ENCODE measurements at regions not wholly inside any gene's neighbourhood (a gene's known extent, or its start where the extent isn't known, plus 50 kb on each side); places are given as distances from the start of the nearest gene placed in this dataset.

DNA sequence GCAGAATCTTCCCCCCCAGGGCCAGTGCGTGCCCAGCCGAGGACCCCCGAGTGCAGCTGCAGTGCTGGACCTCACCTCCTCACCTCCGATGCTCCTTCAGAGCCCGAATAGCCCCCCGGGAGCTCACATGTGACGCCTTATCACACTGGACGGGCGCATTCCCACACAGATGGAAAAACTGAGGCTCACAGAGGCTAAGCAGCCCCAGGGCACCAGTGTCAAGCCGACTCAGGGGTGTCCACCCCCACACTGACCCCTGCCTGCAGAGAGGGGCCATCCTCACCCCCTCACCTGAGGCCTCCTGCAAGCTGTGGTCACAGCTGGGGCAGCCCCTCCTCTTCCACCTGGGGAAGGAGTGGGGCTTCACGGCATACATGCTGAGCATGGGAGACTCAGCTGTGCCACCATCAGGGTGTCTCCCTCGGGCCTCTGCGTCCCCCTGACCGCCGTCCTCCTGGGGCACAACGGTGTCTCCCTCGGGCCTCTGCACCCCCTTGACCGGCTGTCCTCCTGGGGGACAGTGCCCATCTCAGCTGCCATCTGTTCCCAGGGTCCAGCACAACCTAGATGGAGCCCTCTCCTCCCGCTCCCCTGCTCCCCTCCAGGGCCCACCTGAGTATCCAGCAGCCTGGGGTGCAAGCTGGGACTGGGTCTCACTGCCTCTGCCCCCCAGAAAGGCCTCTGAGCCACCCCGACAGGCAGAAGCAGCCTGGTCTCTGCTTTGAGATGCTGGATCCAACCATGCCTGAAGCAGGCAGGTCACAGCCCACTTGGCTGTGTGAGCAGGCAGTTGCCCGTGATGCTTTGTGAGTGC lies 85.3 kb upstream of the NKX1-1 start:
- DNase-seq: no peak
- no peak for ATAC-seq
- intact Hi-C loops (cut with micrococcal nuclease): no loop called here

DNA sequence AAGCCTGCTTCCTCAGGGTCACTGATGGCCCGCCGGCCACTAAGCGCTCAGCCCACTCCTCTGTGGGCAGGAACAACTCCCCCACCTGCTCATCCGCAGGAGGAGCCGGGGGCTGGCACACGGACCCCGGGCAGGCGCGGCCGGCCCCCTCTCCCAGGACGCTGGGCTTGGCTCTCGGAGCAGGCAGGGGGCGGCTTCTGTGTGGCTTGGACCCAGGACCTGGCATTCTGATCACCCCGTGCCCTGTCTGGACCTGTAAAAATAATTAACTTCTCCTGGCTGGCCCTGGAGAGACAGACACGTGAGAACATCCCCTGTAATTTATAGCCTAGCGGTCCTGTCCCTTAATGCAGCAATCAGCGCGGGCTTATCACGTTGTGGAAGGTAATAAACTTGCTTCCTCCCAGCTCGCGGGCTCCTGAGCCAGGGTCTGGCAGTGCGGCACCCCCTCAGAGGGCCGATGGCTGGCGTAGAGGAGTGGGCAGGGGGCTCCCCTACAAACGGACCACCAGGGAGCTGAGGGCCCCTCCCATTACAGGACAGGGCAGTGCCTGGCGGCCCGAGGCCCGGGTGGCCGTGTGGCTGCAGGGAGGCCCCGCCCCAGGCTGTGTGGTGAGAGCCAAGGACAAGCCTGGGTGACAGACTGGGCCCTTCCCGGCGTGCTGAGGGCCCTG lies 84.5 kb upstream of the NKX1-1 start:
- DNase-seq (peak; percentile 10), ATAC-seq (no peak)
- intact Hi-C loops (cut with micrococcal nuclease): no loop called here

DNA sequence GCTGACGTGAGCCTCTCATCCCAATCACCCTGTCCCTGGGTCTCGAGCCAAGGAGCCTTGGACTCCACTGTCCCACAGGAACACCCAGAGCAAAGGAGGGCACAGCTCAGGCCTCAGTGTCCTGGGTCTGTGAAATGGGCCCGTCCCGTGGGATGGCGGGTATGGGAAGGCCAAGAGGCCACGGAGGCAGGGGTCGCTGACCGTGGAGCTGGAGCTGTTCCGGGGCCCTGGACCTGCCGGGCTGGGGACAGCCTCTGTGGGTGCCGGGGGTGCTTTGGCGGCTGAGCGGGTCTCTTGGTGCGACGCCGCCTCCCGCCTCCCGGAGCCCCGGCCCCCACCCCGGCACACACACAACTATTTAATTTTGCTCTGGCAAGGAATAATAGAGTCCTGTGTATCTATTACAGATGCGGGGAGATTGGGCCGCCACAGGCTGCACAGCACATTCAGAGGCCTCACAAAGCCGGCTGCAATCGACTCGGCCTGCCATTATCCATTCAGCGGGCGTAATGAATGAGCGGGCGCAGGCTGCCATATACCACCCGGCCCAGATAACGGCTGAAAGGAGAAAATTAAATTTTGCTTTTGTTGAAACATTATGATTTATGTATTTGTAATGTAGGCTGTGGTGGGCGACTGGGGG lies 83.9 kb upstream of the NKX1-1 start:
- intact Hi-C loops (cut with micrococcal nuclease): no loop called here
- peak; percentile 15 for DNase-seq

DNA sequence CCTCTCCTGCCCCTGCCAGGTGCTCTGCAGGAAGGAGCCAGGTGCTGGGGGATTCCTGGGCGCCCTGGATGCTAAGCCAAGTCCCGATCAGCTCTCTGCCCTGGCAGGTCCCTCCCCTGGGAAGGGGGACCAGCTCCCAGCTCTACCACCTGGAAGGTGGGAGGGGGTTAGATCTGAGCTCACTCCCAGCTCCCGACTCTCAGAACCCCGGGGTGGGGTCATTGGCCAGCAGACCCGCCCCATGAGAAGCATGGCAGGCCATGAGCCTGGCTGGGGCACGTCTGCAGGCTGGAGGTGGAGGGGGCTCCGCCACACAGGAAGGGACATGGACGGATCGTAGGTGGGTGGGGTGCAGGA lies 83.4 kb upstream of the NKX1-1 start:
- peak; percentile 5 for DNase-seq
- intact Hi-C loops (cut with micrococcal nuclease): no loop called here

More for the DNA sequence above, 83.9 kb upstream of the NKX1-1 start:
- no peak for ATAC-seq

DNA sequence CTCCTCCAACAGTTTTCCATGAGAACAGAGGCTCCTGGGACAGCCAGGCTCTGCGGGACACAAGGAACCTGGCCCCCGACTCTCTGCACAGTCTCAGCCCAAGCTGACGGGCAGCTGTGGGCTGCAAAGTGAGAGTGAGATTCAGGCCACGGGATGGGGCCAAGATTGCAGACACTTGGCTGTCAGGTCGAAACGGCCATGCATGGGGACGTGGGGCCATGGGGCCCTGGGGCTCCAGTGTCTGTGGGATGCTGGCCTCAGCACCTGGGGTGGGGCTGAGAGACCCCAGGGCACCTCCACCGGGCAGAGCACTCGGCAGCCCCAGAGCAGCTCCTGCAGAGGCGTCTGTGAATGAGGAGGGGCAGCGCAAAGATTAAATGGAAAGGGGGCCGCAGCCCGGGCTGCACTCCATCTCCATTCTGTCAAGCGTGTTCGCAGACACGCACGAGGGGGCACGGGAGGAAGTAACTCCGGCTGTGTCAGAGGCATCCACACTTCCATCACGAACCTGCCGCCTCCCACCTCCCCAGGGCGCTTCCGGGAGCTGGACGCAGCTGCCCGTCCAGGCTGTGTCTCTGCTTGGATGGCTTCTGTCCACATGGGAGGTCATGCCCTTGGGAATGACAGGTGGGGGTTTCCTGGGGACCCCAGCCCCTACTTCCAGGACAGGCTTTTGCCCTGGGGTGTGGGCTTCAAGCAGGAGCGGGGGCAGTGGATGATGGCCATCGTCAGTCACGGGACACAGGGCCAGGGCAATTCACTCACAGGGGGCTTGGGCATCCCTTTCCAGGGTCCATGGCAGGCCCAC lies 82.8 kb upstream of the NKX1-1 start:
- peak; percentile 9 for DNase-seq
- intact Hi-C loops (cut with micrococcal nuclease): no loop called here
- ATAC-seq: no peak

More for the DNA sequence above, 83.4 kb upstream of the NKX1-1 start:
- ATAC-seq: no peak

DNA sequence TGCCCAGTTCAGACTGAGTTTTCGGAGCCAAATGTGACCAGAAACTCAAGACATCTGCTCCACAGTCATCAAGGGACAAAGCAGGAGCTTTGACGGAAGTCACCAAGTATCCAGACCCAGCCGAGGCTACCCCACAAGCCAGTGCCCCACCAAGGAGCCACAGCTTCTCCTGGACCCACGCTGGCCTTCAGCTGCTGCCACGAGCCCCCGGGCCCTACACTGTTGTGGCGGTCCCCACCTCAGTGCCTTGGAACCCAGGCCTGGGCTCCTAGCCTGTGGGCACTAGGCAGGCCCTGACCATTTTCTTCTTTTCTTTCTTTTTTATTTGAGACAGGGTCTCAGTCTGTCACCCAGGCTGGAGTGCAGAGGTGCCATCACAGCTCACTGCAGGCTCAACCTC lies 82.1 kb upstream of the NKX1-1 start:
- intact Hi-C loops (cut with micrococcal nuclease): no loop called here
- no peak for ATAC-seq
- DNase-seq: peak; percentile 8

DNA sequence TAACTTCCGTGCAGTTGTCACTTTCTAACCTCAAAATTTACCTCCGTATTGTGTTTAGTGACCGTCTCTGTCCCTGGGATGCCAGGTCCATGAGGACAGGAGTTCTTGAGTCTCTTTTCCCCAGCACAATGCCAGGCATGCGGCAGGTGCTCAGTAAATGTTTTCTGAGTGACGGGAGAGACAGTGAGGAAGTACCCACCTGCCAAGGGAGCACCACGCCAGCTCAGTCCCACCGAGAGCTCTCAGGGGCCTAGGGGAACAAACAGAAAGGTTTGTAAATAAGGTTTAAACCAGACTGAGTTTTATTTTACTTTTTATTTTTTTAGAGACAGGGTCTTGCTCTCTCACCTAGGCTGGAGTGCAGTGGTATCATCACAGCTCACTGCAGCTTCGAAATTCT lies 81.5 kb upstream of the NKX1-1 start:
- no peak for DNase-seq
- intact Hi-C loops (cut with micrococcal nuclease): no loop called here
- ATAC-seq: no peak

DNA sequence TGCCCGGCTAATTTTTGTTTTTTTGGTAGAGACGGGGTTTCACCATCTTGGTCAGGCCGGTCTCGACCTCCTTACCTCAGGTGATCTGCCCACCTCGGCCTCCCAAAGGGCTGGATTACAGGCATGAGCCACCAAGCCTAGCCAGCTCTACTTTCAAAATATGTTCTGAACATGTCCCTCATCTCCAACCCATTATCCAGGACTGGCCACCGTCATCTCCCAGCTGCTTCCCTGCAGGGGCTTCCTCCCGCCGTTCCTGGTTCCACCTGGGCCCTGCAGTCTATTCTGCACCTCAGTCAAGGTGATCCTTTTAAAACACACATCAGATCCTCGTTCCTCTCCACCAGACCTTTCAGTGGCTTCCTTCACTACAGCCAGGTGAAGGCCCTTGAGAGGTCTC lies 80.9 kb upstream of the NKX1-1 start:
- ATAC-seq: no peak
- intact Hi-C loops (cut with micrococcal nuclease): no loop called here
- no peak for DNase-seq

DNA sequence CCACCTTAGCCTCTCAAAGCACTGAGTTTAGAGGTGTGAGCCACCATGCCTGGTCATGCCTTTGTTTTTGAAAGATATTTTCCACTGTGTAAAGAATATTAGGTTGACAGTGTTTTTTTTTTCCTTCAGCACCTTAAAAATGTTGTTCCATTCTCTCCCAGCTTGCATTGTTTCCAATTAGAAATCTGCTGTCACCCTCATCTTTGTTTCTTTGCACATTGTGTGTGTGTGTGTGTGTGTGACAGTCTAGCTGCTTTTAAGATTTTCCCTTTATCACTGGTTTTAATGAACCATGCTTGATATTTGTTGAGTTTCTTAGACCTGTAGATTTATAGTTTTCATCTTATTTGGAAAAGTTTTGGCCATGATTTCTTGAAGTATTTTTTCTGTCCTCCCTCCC lies 79.0 kb upstream of the NKX1-1 start:
- DNase-seq: no peak
- intact Hi-C loops (cut with micrococcal nuclease): no loop called here
- ATAC-seq: no peak

DNA sequence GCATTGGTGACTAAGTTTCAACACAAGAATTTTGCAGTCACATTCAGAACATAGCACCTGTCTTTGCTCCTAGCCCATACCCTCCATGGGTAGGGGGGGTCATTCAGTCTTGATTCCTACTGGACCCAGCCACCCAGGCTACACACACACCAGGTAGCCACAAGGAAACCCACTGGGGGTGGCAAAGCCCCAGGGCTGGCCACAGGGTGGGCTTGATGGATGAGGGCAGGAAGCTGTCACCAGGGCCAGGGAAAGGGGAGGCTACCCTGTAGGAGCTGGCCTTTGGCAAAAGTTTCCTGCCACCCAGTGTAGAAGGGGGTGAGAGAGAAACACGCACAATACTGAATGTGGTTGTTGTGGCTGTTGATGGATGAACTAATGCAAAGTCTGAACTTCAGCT lies 74.5 kb upstream of the NKX1-1 start:
- DNase-seq (no peak), ATAC-seq (no peak)
- intact Hi-C loops (cut with micrococcal nuclease): no loop called here

DNA sequence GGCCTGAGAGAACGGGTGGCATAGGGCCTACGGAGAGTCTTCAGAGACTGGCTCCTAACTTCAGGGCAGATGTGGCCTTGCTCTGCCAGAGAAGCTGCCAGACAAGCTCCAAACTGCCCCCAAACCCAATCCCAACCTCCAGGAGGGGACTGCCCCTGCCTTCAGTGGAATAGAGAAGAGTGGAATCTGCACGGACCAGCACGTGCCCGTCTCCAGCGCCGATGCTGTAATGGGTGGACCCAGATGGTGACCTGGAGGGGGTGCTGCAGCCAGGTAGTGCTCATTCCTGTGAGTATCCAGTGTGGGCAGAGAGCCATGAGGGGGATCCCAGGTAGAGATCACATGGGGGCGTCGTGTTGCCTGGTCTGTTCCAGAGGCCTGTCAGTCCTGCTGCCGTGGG lies 73.2 kb upstream of the NKX1-1 start:
- DNase-seq: peak; percentile 12

DNA sequence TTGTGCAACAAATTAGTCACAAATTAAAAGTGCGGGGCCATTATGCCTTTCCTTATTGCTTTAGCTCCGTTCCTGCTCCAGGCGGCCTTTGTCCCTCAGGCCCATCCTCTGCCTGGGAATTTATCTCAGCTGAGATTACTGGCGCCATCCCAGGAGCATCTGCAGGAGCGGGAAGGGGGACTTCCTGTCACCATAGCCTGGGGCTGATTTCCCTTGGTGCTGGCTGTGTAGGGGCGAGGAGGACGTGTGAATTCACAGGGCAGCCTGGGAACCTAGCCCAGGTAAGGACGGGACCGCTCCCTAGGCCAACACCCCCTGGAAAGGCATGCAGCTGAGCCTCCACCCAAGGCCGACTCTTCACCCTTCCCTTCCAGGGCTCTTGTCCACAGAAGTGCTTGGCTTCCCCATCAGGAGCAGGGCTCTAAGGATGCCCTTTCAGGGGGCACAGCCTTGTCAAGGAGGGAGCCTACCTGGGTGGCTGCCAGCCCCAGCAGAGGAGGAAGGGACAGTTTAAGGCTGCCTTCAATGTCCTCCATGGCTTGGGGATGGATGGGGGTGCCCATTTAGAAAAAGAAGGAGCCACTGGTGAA lies 72.6 kb upstream of the NKX1-1 start:
- intact Hi-C loops (cut with micrococcal nuclease): no loop called here
- peak; percentile 10 for DNase-seq
- ATAC-seq: no peak

More for the DNA sequence above, 73.2 kb upstream of the NKX1-1 start:
- intact Hi-C loops (cut with micrococcal nuclease): no loop called here
- no peak for ATAC-seq

DNA sequence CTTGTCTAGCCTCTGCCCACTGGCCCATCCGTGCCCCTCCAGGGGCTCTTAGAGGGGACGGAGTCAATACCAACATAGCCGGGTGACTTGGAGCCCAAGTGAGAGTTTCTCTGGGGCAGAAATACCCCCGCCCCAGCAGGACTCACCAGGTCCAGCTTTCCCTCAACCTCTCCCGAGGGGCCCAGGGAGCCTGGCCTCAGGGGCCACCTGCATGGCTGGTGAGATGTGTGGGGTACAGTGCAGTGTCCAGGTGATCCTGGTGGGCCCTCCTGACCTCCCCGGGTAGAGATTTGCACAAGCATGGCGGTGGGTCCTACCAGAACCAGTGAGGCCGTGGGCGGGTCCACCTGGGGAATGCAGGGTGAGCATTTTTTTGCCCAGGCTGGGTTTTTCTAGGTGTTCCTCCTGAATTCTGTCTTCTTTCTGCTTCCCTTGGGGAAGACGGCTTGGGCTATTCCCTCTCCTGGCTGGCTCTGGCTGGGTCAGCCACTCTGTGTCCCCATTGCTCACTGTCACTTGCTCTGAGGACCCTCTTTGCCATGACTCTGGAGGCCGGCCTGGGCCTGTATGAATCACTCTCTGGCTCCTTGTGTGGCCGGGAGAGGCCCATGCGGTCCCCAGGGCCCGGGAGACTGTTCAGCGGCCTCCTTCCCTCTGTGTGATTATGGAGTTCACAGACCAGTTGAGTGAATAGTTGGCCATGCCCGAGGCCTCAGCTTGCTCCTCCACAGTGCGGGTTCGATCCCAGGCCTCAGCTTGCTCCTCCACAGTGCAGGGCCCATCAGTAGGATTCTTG lies 71.0 kb upstream of the NKX1-1 start:
- intact Hi-C loops (cut with micrococcal nuclease): no loop called here
- ATAC-seq (no peak), DNase-seq (peak; percentile 7)

DNA sequence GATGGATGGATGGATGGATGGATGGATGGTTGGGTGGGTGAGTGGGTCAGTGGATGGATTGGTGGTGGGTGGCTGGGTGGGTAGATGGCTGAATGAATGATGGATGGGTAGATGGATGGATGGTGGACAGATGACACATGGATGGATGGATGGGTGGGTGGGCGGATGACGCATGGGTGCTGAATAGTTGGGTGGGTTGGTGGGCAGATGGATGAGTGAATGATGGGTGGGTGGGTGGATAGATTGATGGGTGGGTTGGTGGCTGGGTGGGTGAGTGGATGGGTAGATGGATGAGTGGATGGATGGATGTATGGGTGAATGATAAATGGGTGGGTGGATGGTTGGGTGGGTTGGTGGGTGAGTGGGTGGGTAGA lies 69.9 kb upstream of the NKX1-1 start:
- intact Hi-C loops (cut with micrococcal nuclease): no loop called here

DNA sequence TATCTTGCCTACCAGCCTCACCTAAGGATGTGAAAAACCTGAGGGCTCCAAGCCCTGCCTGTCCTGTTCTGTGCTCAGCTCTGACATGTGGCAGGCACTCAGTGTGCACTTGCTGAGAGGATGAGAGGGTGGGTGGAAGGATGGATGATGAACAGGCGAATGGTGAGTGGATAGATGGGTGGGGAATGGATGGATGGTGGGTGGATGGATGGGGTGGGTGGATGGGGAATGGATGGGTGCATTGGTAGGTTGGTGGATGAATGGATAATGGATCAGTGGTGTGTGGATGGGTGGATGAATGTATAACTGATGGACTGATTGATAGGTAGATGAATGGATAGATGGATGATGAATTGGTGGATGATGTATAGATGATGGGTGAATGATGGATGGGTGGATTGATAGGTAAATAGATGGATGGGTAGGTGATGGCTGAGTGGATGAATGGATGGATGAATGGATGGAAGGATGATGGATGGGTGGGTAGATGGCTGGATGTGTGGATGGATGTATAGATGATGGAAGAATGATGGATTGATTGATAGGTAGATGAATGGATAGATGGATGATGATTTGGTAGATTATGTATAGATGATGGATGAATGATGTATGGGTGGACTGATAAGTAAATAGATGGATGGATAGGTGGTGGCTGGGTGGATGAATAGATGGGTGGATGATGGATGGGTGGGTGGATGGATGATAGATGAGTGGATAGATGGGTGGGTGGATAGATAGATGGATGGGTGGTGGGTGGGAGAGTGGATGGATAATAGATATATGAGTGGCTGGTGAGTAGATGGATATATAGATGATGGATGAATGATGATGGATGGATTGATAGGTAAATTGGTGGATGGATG lies 69.3 kb upstream of the NKX1-1 start:
- intact Hi-C loops (cut with micrococcal nuclease): no loop called here
- DNase-seq (no peak), ATAC-seq (no peak)

More for the DNA sequence above, 69.9 kb upstream of the NKX1-1 start:
- ATAC-seq: no peak
- no peak for DNase-seq

DNA sequence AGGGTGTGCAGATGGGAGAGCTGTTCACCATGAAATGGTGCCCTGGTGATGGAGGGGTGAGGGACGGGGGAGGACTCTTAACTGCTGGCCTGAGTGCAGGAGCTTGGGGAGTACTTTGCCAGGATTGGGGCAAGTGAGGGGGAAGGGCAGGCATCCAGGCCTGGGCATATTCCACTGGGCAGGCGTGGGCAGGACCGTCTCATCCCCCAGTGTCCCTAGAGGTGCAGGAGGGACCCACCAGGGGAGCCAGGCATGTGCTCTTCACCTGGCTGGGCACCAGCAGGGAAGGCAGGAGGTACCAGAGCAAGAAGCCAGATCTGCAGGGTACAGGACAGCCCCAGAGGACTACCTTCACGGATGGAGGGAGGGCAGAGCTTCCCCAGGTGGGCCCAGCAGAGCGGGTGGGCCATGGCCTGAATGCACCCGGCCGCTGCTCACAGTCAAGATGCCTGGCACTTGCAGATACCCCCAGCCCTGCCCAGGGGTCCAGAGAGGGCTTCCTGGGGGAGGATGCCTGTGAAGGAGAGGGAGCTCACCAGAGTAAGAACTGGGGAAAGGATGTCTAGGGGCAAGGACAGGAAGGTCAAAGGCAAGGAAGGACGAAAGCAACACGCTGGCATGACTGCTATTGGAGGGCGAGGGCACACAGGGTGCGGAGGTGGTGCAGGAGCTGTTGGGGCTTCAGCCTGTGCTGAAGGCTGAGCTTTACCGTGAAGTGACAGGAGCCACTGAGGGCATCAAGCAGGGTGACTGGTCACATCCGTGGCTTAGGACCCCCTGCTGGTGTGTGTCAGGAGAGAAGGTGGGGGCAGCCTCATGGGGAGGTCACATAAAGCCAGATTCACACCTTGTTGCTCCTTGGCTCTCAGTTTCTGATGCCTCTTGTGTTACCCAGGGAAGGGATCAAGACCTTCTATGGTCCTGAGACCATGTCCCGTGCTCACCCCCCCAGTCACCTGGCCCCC lies 68.2 kb upstream of the NKX1-1 start:
- DNase-seq (peak; percentile 12), ATAC-seq (no peak)
- intact Hi-C loops (cut with micrococcal nuclease): no loop called here

DNA sequence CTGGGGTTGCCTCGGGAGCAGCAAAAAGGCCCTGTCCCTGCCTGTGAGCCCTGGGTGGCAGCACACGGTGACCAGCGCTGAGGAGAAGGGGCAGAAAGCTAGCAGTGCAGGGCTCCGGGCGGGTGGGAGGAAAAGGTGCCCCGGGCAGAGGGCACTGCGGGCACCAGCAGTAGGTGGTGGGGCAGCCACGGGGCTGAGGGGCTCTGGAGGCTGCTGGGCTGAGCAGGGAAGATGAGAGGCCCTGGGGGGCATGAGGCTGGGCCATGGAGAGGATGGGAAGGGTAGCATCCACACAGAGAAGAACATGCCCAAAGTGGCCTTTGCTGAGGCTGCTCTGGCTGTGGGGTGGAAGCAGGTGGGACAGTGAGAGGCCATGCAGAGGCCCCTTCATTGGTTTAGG lies 67.5 kb upstream of the NKX1-1 start:
- no peak for ATAC-seq
- DNase-seq: no peak
- intact Hi-C loops (cut with micrococcal nuclease): no loop called here
